ENCODE measurements at regions not wholly inside any gene's neighbourhood (a gene's known extent, or its start where the extent isn't known, plus 50 kb on each side); places are given as distances from the start of the nearest gene placed in this dataset.

DNA sequence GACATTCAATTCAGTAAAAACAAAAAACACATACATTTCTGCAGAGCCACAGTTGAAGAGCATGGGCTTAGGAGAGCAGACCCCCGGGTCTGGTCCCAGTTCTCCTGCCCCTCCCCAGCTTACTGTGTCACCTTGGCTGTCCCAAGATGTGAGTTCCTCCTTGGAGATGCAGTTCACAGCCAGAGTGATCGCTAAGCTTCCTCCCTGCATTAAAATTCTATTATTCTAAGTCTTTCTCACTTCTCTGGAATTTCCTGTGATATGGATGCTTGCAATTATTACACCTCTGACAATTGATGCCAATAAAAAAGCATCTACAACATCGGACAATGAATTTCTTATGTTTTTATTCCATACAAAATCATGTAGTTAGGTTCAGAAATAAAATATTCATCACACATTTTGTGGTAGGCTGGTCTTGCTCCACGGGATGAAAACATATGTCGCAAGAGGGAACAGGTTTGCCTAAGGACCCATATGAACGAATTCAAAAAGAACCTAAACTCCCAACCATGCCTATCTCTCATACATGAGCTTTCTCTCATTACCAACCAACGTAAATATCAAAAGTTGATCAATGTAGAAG, 328.5 kb upstream of the RUNX1 start:
- TF ChIP-seq, protein P1, sequence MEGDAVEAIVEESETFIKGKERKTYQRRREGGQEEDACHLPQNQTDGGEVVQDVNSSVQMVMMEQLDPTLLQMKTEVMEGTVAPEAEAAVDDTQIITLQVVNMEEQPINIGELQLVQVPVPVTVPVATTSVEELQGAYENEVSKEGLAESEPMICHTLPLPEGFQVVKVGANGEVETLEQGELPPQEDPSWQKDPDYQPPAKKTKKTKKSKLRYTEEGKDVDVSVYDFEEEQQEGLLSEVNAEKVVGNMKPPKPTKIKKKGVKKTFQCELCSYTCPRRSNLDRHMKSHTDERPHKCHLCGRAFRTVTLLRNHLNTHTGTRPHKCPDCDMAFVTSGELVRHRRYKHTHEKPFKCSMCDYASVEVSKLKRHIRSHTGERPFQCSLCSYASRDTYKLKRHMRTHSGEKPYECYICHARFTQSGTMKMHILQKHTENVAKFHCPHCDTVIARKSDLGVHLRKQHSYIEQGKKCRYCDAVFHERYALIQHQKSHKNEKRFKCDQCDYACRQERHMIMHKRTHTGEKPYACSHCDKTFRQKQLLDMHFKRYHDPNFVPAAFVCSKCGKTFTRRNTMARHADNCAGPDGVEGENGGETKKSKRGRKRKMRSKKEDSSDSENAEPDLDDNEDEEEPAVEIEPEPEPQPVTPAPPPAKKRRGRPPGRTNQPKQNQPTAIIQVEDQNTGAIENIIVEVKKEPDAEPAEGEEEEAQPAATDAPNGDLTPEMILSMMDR (IDR thresholded peaks at IDR 0.05): no peak
- no peak for TF ChIP-seq POLR2A (IDR thresholded peaks at IDR 0.05)

Data from heart left ventricle (tissue), 13 donors.